Uterus (tissue), 2 donors: ENCODE measurements at regions not wholly inside any gene's neighbourhood (a gene's known extent, or its start where the extent isn't known, plus 50 kb on each side); places are given as distances from the start of the nearest gene placed in this dataset.

Experiments used
- CTCF ChIP-seq, 4 experiments: fragments of 200-600 bp in 2 of 4; fragments of 450-650 bp in 2 of 4; sonication (generic) in 2 of 4; IDR thresholded peaks; one replicate each; pipeline ENCODE4 v1.5.1; 2016 to 2019; ENCODE audit warnings: antibody characterized with exemption in 4 of 4, mild to moderate bottlenecking in 2 of 4, moderate library complexity in 1 of 4
- POLR2A ChIP-seq, 2 donors: fragments of 450-650 bp; IDR thresholded peaks; one replicate each; pipeline ENCODE4 v1.6.1; 2016; ENCODE audit warnings: antibody characterized with exemption in 2 of 2, mild to moderate bottlenecking in 1 of 2, moderate library complexity in 1 of 2

DNA sequence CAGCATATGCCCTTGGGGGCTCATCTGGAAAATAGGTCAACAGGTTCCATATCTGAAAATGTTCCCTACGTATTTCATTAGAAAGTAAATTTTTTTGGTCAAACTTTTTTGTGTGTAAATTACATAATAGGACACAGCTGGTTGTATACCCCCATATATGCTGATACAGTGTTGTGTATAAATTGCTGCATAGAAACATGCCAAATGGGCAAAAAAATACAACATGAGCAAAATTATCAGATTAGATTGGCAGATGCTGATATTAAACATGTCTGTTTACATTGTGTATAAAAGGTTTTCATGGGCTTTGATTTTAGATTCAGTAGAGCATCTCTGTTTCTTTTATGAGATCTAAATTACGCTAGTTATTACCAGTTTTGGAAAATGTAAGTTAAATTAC, 2223.0 kb downstream of the MAT2B start:
- TF ChIP-seq CTCF (IDR thresholded peaks at IDR 0.05) (no peak), POLR2A (IDR thresholded peaks at IDR 0.05) (no peak)
